HUES48 (cell line): ENCODE measurements at regions not wholly inside any gene's neighbourhood (a gene's known extent, or its start where the extent isn't known, plus 50 kb on each side); places are given as distances from the start of the nearest gene placed in this dataset.

Source experiments
- H3K27ac ChIP-seq: one replicate; pipeline ENCODE4 v1.7.0; 2013; ENCODE audit warnings: low read depth, low read length, inconsistent platforms
- H3K27me3 ChIP-seq: 2 replicates; pipeline ENCODE4 v1.6.1; 2013; ENCODE audit warnings: mild to moderate bottlenecking, low read length; ENCODE audit not compliant: control insufficient read depth, insufficient read depth
- H3K36me3 ChIP-seq: 2 replicates; pipeline ENCODE4 v1.6.1; 2013; ENCODE audit warnings: low read length; ENCODE audit not compliant: control insufficient read depth, insufficient read depth
- H3K4me1 ChIP-seq: 2 replicates; pipeline ENCODE4 v1.6.1; 2013; ENCODE audit warnings: mild to moderate bottlenecking, low read length; ENCODE audit not compliant: control insufficient read depth, insufficient read depth
- H3K4me3 ChIP-seq: 2 replicates; pipeline ENCODE4 v1.5.1; 2013; ENCODE audit warnings: mild to moderate bottlenecking, low read depth, low read length
- H3K9ac ChIP-seq: 2 replicates; pipeline ENCODE4 v1.6.1; 2013; ENCODE audit warnings: mild to moderate bottlenecking, low read depth, low read length, moderate library complexity
- H3K9me3 ChIP-seq: 2 replicates; pipeline ENCODE4 v1.6.1; 2013; ENCODE audit warnings: low read length; ENCODE audit not compliant: control insufficient read depth, insufficient read depth

DNA sequence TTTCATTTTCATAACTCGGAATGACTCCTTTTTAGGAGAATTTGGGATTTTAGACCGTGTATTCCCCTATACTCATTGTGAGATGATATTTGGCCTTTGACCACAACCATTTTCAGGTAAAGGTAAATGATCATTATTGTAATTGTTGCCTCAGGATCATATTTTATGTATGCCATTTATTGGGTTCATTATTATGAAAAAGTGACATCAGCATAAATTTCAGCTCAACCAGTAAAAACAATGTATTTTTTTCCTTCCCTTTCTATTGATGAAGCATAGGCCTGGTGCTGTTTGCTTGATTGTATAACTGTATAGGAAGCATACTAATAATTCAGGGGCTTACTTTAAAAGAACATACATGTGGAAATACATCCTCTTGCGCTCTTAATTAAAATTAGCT is 832.9 kb upstream of the FANCL start:
- Histone ChIP-seq H3K27me3 (no peaks in the 10 kb centered on the region), H3K9ac (no peak overlapping the region), H3K36me3 (no peaks in the 10 kb centered on the region), H3K9me3 (no peaks in the 10 kb centered on the region), H3K27ac (no peak overlapping the region), H3K4me3 (no peak overlapping the region), H3K4me1 (peaks cover 18% of the 10 kb centered on the region)

DNA sequence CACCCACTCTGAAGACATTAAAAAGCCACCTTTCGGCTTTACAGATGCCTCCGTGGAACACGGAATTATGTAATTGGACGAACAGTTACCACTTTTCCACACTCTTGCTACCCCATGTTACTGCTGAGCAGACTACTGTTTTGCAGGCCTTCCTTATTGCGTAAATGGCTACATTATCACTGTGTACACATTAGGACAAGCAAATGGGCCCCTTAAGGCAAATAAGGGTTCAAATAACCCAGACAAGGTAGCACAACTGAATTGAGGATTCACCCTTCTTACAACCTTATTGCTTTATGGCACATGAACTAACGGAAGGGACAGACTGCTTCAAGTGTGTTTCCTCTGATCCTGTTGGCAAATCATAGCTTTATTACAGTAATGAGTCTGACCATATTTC is 832.2 kb upstream of the FANCL start:
- Histone ChIP-seq H3K9ac (no peak overlapping the region), H3K4me3 (no peak overlapping the region), H3K36me3 (no peaks in the 10 kb centered on the region), H3K27me3 (no peaks in the 10 kb centered on the region), H3K4me1 (peaks cover 18% of the 10 kb centered on the region), H3K27ac (no peak overlapping the region), H3K9me3 (no peaks in the 10 kb centered on the region)

DNA sequence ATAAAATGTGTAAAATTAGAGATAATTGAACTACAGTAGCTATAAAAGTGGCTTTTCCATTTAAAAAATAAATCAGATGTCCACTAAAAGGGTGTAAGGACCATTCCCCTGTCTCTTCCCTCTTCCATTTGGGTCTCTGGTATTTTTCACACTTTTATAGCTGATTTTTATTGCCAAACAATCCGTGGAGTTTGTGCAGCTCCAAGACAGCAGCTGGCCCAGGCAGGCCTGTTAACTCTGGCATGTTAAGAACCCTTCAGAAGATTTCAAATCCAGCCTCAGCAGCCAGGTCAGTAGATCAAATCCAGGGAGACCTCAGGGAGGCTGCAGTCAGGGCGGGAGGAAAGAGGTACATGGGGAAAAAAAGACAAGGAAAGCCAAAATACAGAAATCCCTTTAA is 827.1 kb upstream of the FANCL start:
- Histone ChIP-seq H3K27ac (no peak overlapping the region), H3K36me3 (no peaks in the 10 kb centered on the region), H3K27me3 (no peaks in the 10 kb centered on the region), H3K4me3 (no peak overlapping the region), H3K9ac (no peak overlapping the region), H3K9me3 (peaks cover 10% of the 10 kb centered on the region), H3K4me1 (no peaks in the 10 kb centered on the region)

DNA sequence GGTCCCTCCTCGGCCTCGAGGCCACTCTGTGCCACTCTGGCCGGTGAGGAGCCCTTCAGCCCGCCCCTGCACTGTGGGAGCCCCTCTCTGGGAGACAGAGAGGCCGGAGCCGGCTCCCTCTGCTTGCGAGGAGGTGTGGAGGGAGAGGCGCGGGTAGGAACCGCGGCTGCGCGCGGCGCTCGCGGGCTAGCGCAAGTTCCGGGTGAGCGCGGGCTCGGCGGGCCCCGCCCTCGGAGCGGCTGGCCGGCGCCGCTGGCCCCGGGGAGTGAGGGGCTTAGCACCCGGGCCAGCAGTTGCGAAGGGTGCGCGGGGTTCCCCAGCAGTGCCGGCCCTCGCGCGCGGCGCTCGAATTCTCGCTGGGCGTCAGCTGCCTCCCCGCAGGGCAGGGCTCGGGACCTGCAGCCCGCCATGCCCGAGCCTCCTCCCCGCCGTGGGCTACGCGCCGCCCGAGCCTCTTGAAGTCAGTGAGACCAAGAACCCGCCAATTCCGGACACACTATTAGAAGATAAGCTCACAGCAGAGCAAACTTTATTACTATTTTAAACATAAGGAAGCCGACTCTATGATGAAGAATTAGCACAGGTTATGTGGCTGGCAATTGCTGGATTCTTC is 825.8 kb upstream of the FANCL start:
- no peak overlapping the region for H3K4me3 ChIP-seq
- H3K9me3 ChIP-seq: peaks cover 10% of the 10 kb centered on the region
- no peaks in the 10 kb centered on the region for H3K36me3 ChIP-seq
- H3K27me3 ChIP-seq: no peaks in the 10 kb centered on the region
- H3K27ac ChIP-seq: no peak overlapping the region
- H3K9ac ChIP-seq: no peak overlapping the region
- no peaks in the 10 kb centered on the region for H3K4me1 ChIP-seq

DNA sequence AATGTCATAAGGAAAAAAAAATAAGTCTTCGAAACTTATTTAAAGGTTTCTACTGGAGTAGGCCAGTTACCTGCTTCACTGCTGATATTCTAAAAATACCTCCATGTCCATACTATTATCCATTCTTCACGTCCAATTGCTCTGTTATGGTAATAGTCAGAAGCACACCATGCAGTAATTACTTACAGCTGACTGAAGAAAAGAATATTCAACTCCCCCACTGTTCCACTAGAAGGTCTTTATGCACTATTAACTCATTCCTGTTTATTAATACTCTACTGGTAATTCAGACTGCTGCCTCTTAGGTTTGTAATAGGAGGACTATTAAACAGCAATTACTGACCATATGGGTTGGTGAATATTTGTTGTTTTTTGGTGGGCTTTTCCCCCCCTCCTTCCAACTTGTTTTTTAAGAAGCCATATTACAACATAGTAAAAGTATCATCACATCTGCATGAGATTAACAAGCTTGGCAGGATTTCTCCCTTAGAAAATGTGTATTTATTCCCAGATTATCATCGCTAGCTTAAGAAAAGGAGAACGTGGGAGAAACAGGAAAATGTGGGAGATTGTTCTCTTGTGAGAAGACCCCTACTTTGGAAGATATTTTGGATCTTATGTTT is 806.4 kb upstream of the FANCL start:
- no peak overlapping the region for H3K9ac ChIP-seq
- H3K27ac ChIP-seq: no peak overlapping the region
- H3K4me1 ChIP-seq: no peaks in the 10 kb centered on the region
- no peaks in the 10 kb centered on the region for H3K36me3 ChIP-seq
- H3K4me3 ChIP-seq: no peak overlapping the region
- no peaks in the 10 kb centered on the region for H3K9me3 ChIP-seq
- H3K27me3 ChIP-seq: no peaks in the 10 kb centered on the region

DNA sequence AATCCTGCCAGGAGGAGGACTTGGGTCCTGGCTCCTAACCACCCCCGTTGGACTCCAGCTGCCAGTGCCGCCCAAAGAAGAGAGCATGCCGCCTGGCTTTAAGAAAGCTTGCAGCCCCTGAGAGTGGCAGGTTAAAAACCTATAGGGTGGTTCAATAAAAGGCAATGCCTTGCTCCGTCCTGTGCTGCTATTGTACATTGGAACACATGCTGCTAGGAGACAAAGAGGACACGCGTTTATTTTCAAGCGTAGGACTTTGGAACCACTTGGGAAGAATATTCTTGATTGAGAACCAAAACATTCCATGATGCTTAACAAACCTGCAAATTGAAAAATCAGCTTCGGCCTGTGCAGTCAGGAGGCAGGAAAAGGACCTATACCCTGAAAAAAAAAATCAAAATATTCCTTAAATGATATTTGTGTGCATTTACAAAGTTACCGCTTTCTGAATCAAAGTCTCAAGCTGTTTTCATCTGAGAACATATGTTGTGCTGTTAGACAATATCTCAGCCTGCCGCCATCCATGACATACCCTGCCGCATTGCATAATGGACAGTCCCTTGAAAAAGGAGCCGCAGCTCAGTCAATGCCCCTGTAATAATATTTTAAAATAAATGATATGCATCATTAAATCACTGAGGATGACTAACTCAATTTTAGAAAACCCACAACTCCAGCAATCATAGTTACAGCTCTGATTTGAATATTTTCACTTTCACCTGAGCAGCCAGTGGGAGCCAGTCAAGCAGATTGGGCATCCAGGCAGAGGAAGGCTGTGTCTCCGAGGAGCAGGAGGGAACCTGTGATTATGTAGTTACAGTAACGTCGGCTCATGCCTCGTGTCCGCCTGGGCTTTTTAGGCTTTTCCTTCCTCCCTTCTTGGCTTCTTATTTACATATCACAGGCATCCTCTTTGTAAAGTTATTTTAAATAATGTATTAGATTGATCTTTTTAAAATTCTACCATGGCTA is 805.6 kb upstream of the FANCL start:
- Histone ChIP-seq H3K9me3 (no peaks in the 10 kb centered on the region), H3K27ac (no peak overlapping the region), H3K27me3 (no peaks in the 10 kb centered on the region), H3K4me1 (no peaks in the 10 kb centered on the region), H3K4me3 (no peak overlapping the region), H3K36me3 (no peaks in the 10 kb centered on the region), H3K9ac (no peak overlapping the region)

DNA sequence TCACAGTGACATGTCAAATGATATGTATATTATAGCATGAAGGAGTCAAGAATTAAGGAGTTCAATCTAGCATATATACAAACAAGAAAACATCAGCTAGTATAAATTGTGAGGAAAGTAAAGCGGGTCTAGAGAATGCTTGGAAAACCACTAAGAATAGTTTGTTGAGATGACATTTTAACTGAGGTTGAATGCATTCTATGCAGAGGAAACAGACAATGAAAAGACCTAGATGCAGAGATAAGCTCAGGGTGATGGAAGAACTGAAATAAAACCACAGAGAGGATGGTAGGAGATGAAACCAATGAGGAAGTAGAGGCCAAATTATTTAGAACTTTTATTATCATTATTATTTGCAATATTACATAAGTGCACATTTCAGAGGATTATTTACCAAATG is 803.6 kb upstream of the FANCL start:
- Histone ChIP-seq H3K36me3 (no peaks in the 10 kb centered on the region), H3K4me1 (no peaks in the 10 kb centered on the region), H3K9ac (no peak overlapping the region), H3K4me3 (no peak overlapping the region), H3K27ac (no peak overlapping the region), H3K9me3 (no peaks in the 10 kb centered on the region), H3K27me3 (no peaks in the 10 kb centered on the region)

DNA sequence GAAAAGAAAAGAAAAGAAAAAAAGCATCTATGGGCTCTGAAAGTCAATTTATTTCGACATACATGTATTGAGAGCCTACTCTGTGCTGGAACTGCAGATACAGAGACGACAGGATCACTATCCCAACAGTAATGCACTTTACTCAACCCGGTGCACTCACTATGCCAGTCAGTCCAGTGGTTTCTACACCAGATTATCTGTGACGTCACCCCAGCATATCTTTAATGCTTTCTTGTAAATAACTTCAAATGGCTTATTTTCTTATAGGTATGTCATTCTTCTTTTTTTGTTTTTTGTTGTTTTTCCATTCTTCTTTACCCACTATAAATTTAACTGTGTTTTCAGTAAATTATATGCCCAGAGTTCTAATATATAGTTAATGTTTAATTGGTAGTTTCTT is 800.0 kb upstream of the FANCL start:
- Histone ChIP-seq H3K9ac (no peak overlapping the region), H3K4me1 (no peaks in the 10 kb centered on the region), H3K4me3 (no peak overlapping the region), H3K27me3 (no peaks in the 10 kb centered on the region), H3K27ac (no peak overlapping the region), H3K36me3 (no peaks in the 10 kb centered on the region), H3K9me3 (no peaks in the 10 kb centered on the region)

DNA sequence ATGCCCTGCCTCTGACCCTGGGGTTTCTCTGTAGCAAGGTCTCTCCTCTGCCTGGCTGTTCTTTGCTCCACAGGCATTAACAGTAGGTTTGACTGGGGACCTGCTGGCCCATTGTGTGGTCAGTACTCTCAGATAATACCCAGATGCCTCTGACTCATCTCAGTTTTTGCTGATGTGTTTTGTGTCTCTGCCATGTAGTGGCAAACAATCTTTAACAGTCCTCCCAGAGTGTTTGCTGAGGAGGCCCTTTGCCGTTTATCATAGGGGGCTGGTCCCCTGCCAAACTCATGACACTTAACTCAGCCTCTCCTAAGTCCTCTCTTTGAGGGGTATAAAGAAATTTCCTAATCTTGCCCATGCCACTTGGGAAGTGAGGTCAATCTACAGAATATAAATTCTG is 793.7 kb upstream of the FANCL start:
- no peak overlapping the region for H3K4me3 ChIP-seq
- no peaks in the 10 kb centered on the region for H3K27me3 ChIP-seq
- H3K9me3 ChIP-seq: no peaks in the 10 kb centered on the region
- no peak overlapping the region for H3K9ac ChIP-seq
- H3K36me3 ChIP-seq: no peaks in the 10 kb centered on the region
- H3K4me1 ChIP-seq: no peaks in the 10 kb centered on the region
- H3K27ac ChIP-seq: no peak overlapping the region

DNA sequence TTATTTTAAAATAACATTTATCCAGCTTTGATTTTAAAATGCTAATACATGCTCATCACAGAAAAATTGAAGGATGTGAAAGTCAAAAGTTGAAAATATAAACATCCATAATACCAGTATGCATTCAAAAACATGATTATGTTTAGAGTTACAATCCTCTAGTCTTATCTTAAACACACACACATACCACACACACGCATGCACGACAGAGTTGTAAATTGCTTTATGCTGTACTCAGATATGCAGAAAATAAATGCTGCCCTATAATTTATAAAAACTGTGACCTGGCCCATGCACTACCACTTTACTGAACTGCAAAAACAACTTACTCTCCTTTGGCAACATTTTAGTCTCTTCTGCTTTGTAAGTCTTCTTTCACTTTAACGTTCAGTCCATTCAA is 793.0 kb upstream of the FANCL start:
- Histone ChIP-seq H3K9me3 (no peaks in the 10 kb centered on the region), H3K4me3 (no peak overlapping the region), H3K27me3 (no peaks in the 10 kb centered on the region), H3K9ac (no peak overlapping the region), H3K27ac (no peak overlapping the region), H3K36me3 (no peaks in the 10 kb centered on the region), H3K4me1 (no peaks in the 10 kb centered on the region)

DNA sequence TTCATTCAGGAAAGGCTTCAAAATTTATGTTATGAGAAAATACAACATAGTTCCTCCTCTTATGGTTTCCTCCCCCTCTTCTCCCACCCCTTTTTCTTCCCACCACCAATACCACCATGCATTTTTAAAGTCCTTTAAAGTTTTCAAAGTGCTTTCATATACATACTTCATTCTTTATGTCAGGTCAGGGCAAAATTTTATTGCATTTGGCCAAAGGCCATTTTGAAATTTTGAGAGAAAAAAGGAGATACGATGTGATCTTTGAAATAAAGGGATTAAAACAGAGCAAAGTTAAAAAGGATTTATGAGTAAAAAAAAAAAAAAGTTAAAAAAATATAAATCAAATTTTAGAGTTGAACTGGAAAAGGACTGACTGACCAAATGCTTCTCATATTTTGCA is 792.5 kb upstream of the FANCL start:
- Histone ChIP-seq H3K36me3 (no peaks in the 10 kb centered on the region), H3K9ac (no peak overlapping the region), H3K27ac (no peak overlapping the region), H3K4me3 (no peak overlapping the region), H3K4me1 (no peaks in the 10 kb centered on the region), H3K27me3 (no peaks in the 10 kb centered on the region), H3K9me3 (no peaks in the 10 kb centered on the region)
